Endothelial cell of umbilical vein (primary cell): ENCODE measurements at regions not wholly inside any gene's neighbourhood (a gene's known extent, or its start where the extent isn't known, plus 50 kb on each side); places are given as distances from the start of the nearest gene placed in this dataset.

Source experiments
- CTCF ChIP-seq, 2 donors: IDR thresholded peaks; 1 replicate in 1 of 2; 2 replicates in 1 of 2; pipeline ENCODE4 v1.5.1; 2011; ENCODE audit warnings: low read length in 2 of 2, mild to moderate bottlenecking in 2 of 2, moderate library complexity in 2 of 2, control low read depth in 1 of 2, inconsistent platforms in 1 of 2, low read depth in 1 of 2; ENCODE audit not compliant: insufficient read depth in 1 of 2; ENCODE audit errors: extremely low read depth in 1 of 2
- EZH2 ChIP-seq: IDR thresholded peaks from 2 replicates; pipeline ENCODE4 v1.6.1; 2012; ENCODE audit warnings: borderline replicate concordance, low read depth, mild to moderate bottlenecking, moderate library complexity, low read length, inconsistent platforms; ENCODE audit not compliant: severe bottlenecking
- FOS ChIP-seq: IDR thresholded peaks from 2 replicates; pipeline ENCODE4 v1.6.1; 2011; ENCODE audit warnings: mild to moderate bottlenecking, low read length, moderate library complexity, borderline replicate concordance; ENCODE audit not compliant: insufficient read depth
- GATA2 ChIP-seq: IDR thresholded peaks from 2 replicates; pipeline ENCODE4 v1.7.0; 2011; ENCODE audit warnings: low read depth, mild to moderate bottlenecking, moderate library complexity, mixed read lengths, low read length; ENCODE audit not compliant: insufficient read length, insufficient read depth
- JUN ChIP-seq: IDR thresholded peaks from 2 replicates; pipeline ENCODE4 v1.6.1; 2011; ENCODE audit warnings: borderline replicate concordance, low read depth; ENCODE audit not compliant: insufficient read length, insufficient read depth
- MAX ChIP-seq: IDR thresholded peaks from 2 replicates; pipeline ENCODE4 v1.6.1; 2011; ENCODE audit not compliant: insufficient read depth, insufficient read length
- MYC ChIP-seq: IDR thresholded peaks from one replicate; pipeline ENCODE4 v1.6.1; 2011; ENCODE audit warnings: mild to moderate bottlenecking, low read depth, low read length
- POLR2A ChIP-seq: IDR thresholded peaks from 2 replicates; pipeline ENCODE4 v1.6.1; 2012; ENCODE audit warnings: low read depth, mild to moderate bottlenecking, control low read depth, low read length
- POLR2AphosphoS5 ChIP-seq: IDR thresholded peaks from 2 replicates; pipeline ENCODE4 v1.6.1; 2012; ENCODE audit warnings: low read depth, mild to moderate bottlenecking, control low read depth, low read length, moderate library complexity; ENCODE audit not compliant: insufficient read depth

DNA sequence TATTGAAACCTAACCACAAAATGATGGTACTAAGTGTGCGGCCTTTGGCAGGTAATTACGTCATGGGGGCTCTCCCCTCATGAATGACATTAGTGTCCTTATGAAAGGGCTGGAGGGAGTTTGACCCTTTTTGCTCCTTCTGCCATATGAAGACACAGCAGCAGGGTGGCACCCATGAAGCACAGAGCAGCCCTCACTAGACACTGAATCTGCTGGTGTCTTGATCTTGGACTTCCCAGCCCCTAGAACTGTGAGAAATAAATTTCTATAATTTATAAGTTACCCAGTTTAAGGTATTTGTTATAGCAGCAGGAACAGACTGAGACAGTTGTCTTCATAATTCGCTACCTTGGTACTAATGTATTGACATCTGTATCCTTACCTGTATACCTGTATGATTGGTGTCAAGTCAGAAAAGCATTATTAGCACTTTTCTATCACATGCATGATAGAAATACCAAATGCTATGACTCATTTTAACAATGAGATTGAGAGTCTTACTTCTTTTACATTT is 80.4 kb downstream of the GCNT4 start:
- TF ChIP-seq EZH2 (no peak), POLR2A (no peak), MAX (no peak), GATA2 (no peak), POLR2AphosphoS5 (no peak), CTCF (IDR thresholded peaks at IDR 0.05; ENCODE audit: extremely low read depth in 1 of 2, insufficient read depth in 1 of 2, low read depth in 1 of 2, low read length in 2 of 2) (no peak), MYC (no peak), JUN (no peak), FOS (no peak)
